Mammary epithelial cell (primary cell): ENCODE measurements at regions not wholly inside any gene's neighbourhood (a gene's known extent, or its start where the extent isn't known, plus 50 kb on each side); places are given as distances from the start of the nearest gene placed in this dataset.

Experiments used
- CTCF ChIP-seq, 2 donors: IDR thresholded peaks in 1 of 2; conservative IDR thresholded peaks in 1 of 2; 2 replicates each; pipeline ENCODE4 v1.5.1; 2011 to 2012; ENCODE audit warnings: inconsistent platforms in 2 of 2, low read length in 2 of 2, mild to moderate bottlenecking in 2 of 2, control low read depth in 1 of 2, low read depth in 1 of 2; ENCODE audit not compliant: insufficient read depth in 1 of 2; ENCODE audit errors: extremely low read depth in 1 of 2
- EZH2 ChIP-seq: IDR thresholded peaks from 2 replicates; pipeline ENCODE4 v1.6.1; 2012; ENCODE audit warnings: low read length, inconsistent platforms, borderline replicate concordance

GRCh38 chr14:37763266-37763665 is 167.8 kb downstream of the TTC6 start:
- TF ChIP-seq CTCF (conservative IDR thresholded peaks at IDR 0.05 in 1 of 2, IDR thresholded peaks at IDR 0.05 in 1 of 2; ENCODE audit: extremely low read depth in 1 of 2, insufficient read depth in 1 of 2, low read depth in 1 of 2, low read length in 2 of 2) (no peak), EZH2 (no peak)
